DND-41 (cell line): ENCODE measurements at regions not wholly inside any gene's neighbourhood (a gene's known extent, or its start where the extent isn't known, plus 50 kb on each side); places are given as distances from the start of the nearest gene placed in this dataset.

Experiments
- ATAC-seq: fragments of 200-7000 bp; cut with Tn5 transposase; 3 replicates; pipeline ENCODE4 v1.9.1; 2021; ENCODE audit warnings: low read depth; ENCODE audit not compliant: insufficient read depth
- DNase-seq: peaks from one replicate; pipeline ENCODE4 v3.0.0-alpha.2; 2020
- H2AFZ ChIP-seq: 2 replicates; pipeline ENCODE4 v1.6.0; 2012; ENCODE audit warnings: low read depth, low read length
- H3K27ac ChIP-seq: 2 replicates; pipeline ENCODE4 v1.5.1; 2012; ENCODE audit warnings: low read length, inconsistent platforms
- H3K27me3 ChIP-seq: fragments of 200-600 bp; sonication (generic); 2 replicates; pipeline ENCODE4 v1.6.0; 2012; ENCODE audit warnings: low read length, mild to moderate bottlenecking, inconsistent platforms; ENCODE audit not compliant: insufficient read depth, poor library complexity
- H3K36me3 ChIP-seq: 2 replicates; pipeline ENCODE4 v1.5.1; 2012; ENCODE audit warnings: low read length, inconsistent platforms; ENCODE audit not compliant: insufficient read depth
- H3K4me1 ChIP-seq: 2 replicates; pipeline ENCODE4 v1.5.1; 2012; ENCODE audit warnings: mild to moderate bottlenecking, low read length; ENCODE audit not compliant: insufficient read depth
- H3K4me2 ChIP-seq: 2 replicates; pipeline ENCODE4 v1.6.0; 2012; ENCODE audit warnings: mild to moderate bottlenecking, moderate library complexity, low read length, inconsistent platforms; ENCODE audit not compliant: insufficient read depth
- H3K4me3 ChIP-seq, 2 experiments: fragments of 200-600 bp in 1 of 2; shearing (Covaris generic) in 1 of 2; 2 replicates each; pipeline ENCODE4 v1.5.1; 2012 to 2016; ENCODE audit warnings: inconsistent platforms in 2 of 2, low read length in 2 of 2, mild to moderate bottlenecking in 2 of 2, low read depth in 1 of 2, moderate library complexity in 1 of 2
- H3K79me2 ChIP-seq: 2 replicates; pipeline ENCODE4 v1.6.0; 2012; ENCODE audit warnings: low read length, inconsistent platforms; ENCODE audit not compliant: insufficient read depth
- H3K9ac ChIP-seq: 2 replicates; pipeline ENCODE4 v1.6.0; 2012; ENCODE audit warnings: low read depth, mild to moderate bottlenecking, inconsistent platforms, low read length, moderate library complexity
- H3K9me3 ChIP-seq: 2 replicates; pipeline ENCODE4 v1.5.1; 2012; ENCODE audit warnings: low read length, moderate library complexity, mild to moderate bottlenecking, inconsistent platforms; ENCODE audit not compliant: insufficient read depth, severe bottlenecking
- H4K20me1 ChIP-seq: 2 replicates; pipeline ENCODE4 v1.6.0; 2012; ENCODE audit warnings: low read length; ENCODE audit not compliant: insufficient read depth
- CTCF ChIP-seq: IDR thresholded peaks from 2 replicates; pipeline ENCODE4 v1.5.1; 2012; ENCODE audit warnings: borderline replicate concordance, low read length, moderate library complexity, mild to moderate bottlenecking; ENCODE audit not compliant: poor library complexity, severe bottlenecking; ENCODE audit errors: extremely low read depth
- EZH2 ChIP-seq: IDR thresholded peaks from 3 replicates; pipeline ENCODE4 v1.6.1; 2012; ENCODE audit warnings: borderline replicate concordance, low read depth, mild to moderate bottlenecking, moderate library complexity, low read length, inconsistent platforms; ENCODE audit not compliant: severe bottlenecking

- ATAC-seq (peak; percentile 40; the same call in 2 of the 3 replicates), DNase-seq (no peak)
- Histone ChIP-seq H3K36me3 (no peaks in the 10 kb centered on the region), H2AFZ (no peak overlapping the region), H3K27ac (no peak overlapping the region), H3K27me3 (peaks cover 3% of the 10 kb centered on the region), H3K4me1 (no peaks in the 10 kb centered on the region), H3K9ac (no peak overlapping the region), H4K20me1 (no peaks in the 10 kb centered on the region), H3K79me2 (no peaks in the 10 kb centered on the region), H3K4me3 (no peak overlapping the region), H3K9me3 (no peaks in the 10 kb centered on the region), H3K4me2 (no peak overlapping the region)
- TF ChIP-seq EZH2, result no peak
- TF ChIP-seq CTCF, result no peak
These were observed 609.9 kb downstream of the CCSER2 start for GRCh38 chr10:84938117-84938905.

GRCh38 chr10:84943541-84943940, 615.2 kb downstream of the CCSER2 start:
- Histone ChIP-seq H3K27ac (no peak overlapping the region), H4K20me1 (no peaks in the 10 kb centered on the region), H3K4me2 (no peak overlapping the region), H3K36me3 (no peaks in the 10 kb centered on the region), H3K9ac (no peak overlapping the region), H3K4me1 (no peaks in the 10 kb centered on the region), H3K79me2 (no peaks in the 10 kb centered on the region), H3K27me3 (no peaks in the 10 kb centered on the region), H2AFZ (no peak overlapping the region), H3K4me3 (no peak overlapping the region), H3K9me3 (no peaks in the 10 kb centered on the region)
- no peak for ATAC-seq
- DNase-seq, result no peak
- TF ChIP-seq EZH2 (no peak), CTCF (no peak)

GRCh38 chr10:84944187-84944586, 615.8 kb downstream of the CCSER2 start:
- Histone ChIP-seq H3K4me3 (no peak overlapping the region), H3K4me1 (no peaks in the 10 kb centered on the region), H3K27ac (no peak overlapping the region), H3K27me3 (no peaks in the 10 kb centered on the region), H3K36me3 (no peaks in the 10 kb centered on the region), H3K9me3 (no peaks in the 10 kb centered on the region), H3K9ac (no peak overlapping the region), H4K20me1 (no peaks in the 10 kb centered on the region), H3K79me2 (no peaks in the 10 kb centered on the region), H3K4me2 (no peak overlapping the region), H2AFZ (no peak overlapping the region)
- TF ChIP-seq EZH2 (no peak), CTCF (no peak)
- DNase-seq (peak; percentile 9), ATAC-seq (peak; percentile 42; the same call in 1 of the 3 replicates)
